ENCODE measurements at regions not wholly inside any gene's neighbourhood (a gene's known extent, or its start where the extent isn't known, plus 50 kb on each side); places are given as distances from the start of the nearest gene placed in this dataset.

GRCh38 chr1:87930796-87931195, 602.1 kb downstream of the LMO4 start:
- TF ChIP-seq CTCF (IDR thresholded peaks at IDR 0.05 in 8 of 11, conservative IDR thresholded peaks at IDR 0.05 in 3 of 11): no peak
- no peak for TF ChIP-seq POLR2A (IDR thresholded peaks at IDR 0.05)
